Astrocyte (in vitro differentiated cells and primary cell): ENCODE measurements at regions not wholly inside any gene's neighbourhood (a gene's known extent, or its start where the extent isn't known, plus 50 kb on each side); places are given as distances from the start of the nearest gene placed in this dataset.

Source experiments
- DNase-seq: peaks from one replicate; pipeline ENCODE4 v3.0.0-alpha.2; 2010; ENCODE audit warnings: low read depth
- FAIRE-seq: peaks from 2 replicates; lab custom pipeline; 2011; peaks lifted over from hg19 to GRCh38; lab: Jason Lieb, UNC
- H2AFZ ChIP-seq: 2 replicates; pipeline ENCODE4 v1.6.0; 2012; ENCODE audit warnings: low read depth, low read length, inconsistent platforms
- H3K27ac ChIP-seq: 2 replicates; pipeline ENCODE4 v1.5.1; 2011; ENCODE audit warnings: low read depth, low read length, inconsistent platforms
- H3K27me3 ChIP-seq: 2 replicates; pipeline ENCODE4 v1.6.0; 2011; ENCODE audit warnings: low read length, inconsistent platforms; ENCODE audit not compliant: insufficient read depth
- H3K36me3 ChIP-seq: 2 replicates; pipeline ENCODE4 v1.5.1; 2011; ENCODE audit warnings: low read length, inconsistent platforms; ENCODE audit not compliant: insufficient read depth
- H3K4me1 ChIP-seq: 2 replicates; pipeline ENCODE4 v1.5.1; 2011; ENCODE audit warnings: low read length, inconsistent platforms; ENCODE audit not compliant: insufficient read depth
- H3K4me2 ChIP-seq: 2 replicates; pipeline ENCODE4 v1.6.0; 2012; ENCODE audit warnings: low read length, inconsistent platforms
- H3K4me3 ChIP-seq: 2 replicates; pipeline ENCODE4 v1.5.1; 2011; ENCODE audit warnings: low read depth, mild to moderate bottlenecking, low read length, inconsistent platforms; ENCODE audit not compliant: insufficient read depth
- H3K79me2 ChIP-seq: 2 replicates; pipeline ENCODE4 v1.6.0; 2012; ENCODE audit warnings: mild to moderate bottlenecking, low read length, inconsistent platforms; ENCODE audit not compliant: insufficient read depth
- H3K9ac ChIP-seq: 2 replicates; pipeline ENCODE4 v1.6.0; 2012; ENCODE audit warnings: mild to moderate bottlenecking, low read length, inconsistent platforms
- H3K9me3 ChIP-seq: 2 replicates; pipeline ENCODE4 v1.5.1; 2012; ENCODE audit warnings: low read depth, mild to moderate bottlenecking, low read length, inconsistent platforms; ENCODE audit not compliant: insufficient read depth
- H4K20me1 ChIP-seq: 2 replicates; pipeline ENCODE4 v1.6.0; 2012; ENCODE audit warnings: low read length, inconsistent platforms; ENCODE audit not compliant: insufficient read depth
- H3K27ac Mint-ChIP-seq: one replicate; pipeline ENCODE4 v1.8.0; 2021; ENCODE audit warnings: mild to moderate bottlenecking, mixed read lengths; ENCODE audit not compliant: unreplicated experiment
- H3K27me3 Mint-ChIP-seq: one replicate; pipeline ENCODE4 v1.8.0; 2021; ENCODE audit warnings: low read depth, mixed read lengths; ENCODE audit not compliant: unreplicated experiment
- H3K36me3 Mint-ChIP-seq: one replicate; pipeline ENCODE4 v1.8.0; 2021; ENCODE audit warnings: low read depth, mixed read lengths; ENCODE audit not compliant: unreplicated experiment
- H3K4me1 Mint-ChIP-seq: one replicate; pipeline ENCODE4 v1.8.0; 2021; ENCODE audit warnings: low read depth, mixed read lengths; ENCODE audit not compliant: unreplicated experiment
- H3K4me3 Mint-ChIP-seq: one replicate; pipeline ENCODE4 v1.8.0; 2021; ENCODE audit warnings: mild to moderate bottlenecking, moderate library complexity, mixed read lengths; ENCODE audit not compliant: unreplicated experiment
- H3K9me3 Mint-ChIP-seq: one replicate; pipeline ENCODE4 v1.8.0; 2021; ENCODE audit warnings: mild to moderate bottlenecking, mixed read lengths; ENCODE audit not compliant: unreplicated experiment
- CTCF ChIP-seq: IDR thresholded peaks from 2 replicates; pipeline ENCODE4 v1.5.1; 2011; ENCODE audit warnings: low read depth, mild to moderate bottlenecking, inconsistent platforms, low read length, moderate library complexity; ENCODE audit not compliant: insufficient read depth
- EZH2 ChIP-seq: IDR thresholded peaks from 2 replicates; pipeline ENCODE4 v1.6.1; 2012; ENCODE audit warnings: mild to moderate bottlenecking, low read length, inconsistent platforms; ENCODE audit not compliant: insufficient read depth

DNA sequence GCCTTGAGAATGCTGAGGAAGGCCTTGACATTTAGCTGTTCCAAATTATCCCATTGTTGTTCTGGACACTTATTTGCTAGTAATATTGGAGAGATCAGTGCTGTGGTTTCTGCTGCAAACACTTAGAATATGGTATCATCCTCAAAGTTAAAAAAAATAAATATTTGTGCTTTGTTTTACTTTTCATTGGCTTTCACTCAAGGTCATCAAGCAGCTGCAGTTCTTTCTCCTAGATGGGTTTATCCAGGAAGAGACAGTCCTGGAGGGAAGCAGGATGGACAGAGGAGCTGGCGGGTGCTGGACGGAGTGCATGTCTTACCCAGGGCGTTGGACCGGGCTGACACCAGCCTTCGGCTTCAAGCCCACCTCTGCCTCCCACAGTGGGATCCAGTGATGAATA is 193.6 kb downstream of the MTRR start:
- Mint-ChIP-seq H3K9me3 (no peaks in the 10 kb centered on the region), H3K4me3 (no peak overlapping the region), H3K27ac (no peak overlapping the region), H3K4me1 (peaks cover 6% of the 10 kb centered on the region), H3K36me3 (no peaks in the 10 kb centered on the region), H3K27me3 (peaks cover 3% of the 10 kb centered on the region)
- TF ChIP-seq EZH2 = no peak
- no peak for TF ChIP-seq CTCF
- Histone ChIP-seq H3K4me2 (no peak overlapping the region), H4K20me1 (no peaks in the 10 kb centered on the region), H3K4me3 (no peak overlapping the region), H3K79me2 (no peaks in the 10 kb centered on the region), H3K9me3 (no peaks in the 10 kb centered on the region), H3K27me3 (no peaks in the 10 kb centered on the region), H3K27ac (no peak overlapping the region), H2AFZ (no peak overlapping the region), H3K9ac (no peak overlapping the region), H3K36me3 (no peaks in the 10 kb centered on the region), H3K4me1 (no peaks in the 10 kb centered on the region)
- DNase-seq (no peak), FAIRE-seq (no peak)

GRCh38 chr5:8068078-8068477 is 199.1 kb downstream of the MTRR start:
- H3K27ac Mint-ChIP-seq = no peak overlapping the region
- peaks cover 3% of the 10 kb centered on the region for H3K27me3 Mint-ChIP-seq
- Histone ChIP-seq H3K27ac (no peak overlapping the region), H3K79me2 (no peaks in the 10 kb centered on the region), H3K4me3 (no peak overlapping the region), H3K27me3 (no peaks in the 10 kb centered on the region), H3K36me3 (no peaks in the 10 kb centered on the region), H4K20me1 (no peaks in the 10 kb centered on the region), H3K9ac (no peak overlapping the region), H3K4me2 (no peak overlapping the region), H3K9me3 (no peaks in the 10 kb centered on the region), H3K4me1 (no peaks in the 10 kb centered on the region), H2AFZ (no peak overlapping the region)
- no peaks in the 10 kb centered on the region for H3K4me1 Mint-ChIP-seq
- FAIRE-seq (no peak), DNase-seq (no peak)
- H3K36me3 Mint-ChIP-seq = no peaks in the 10 kb centered on the region
- TF ChIP-seq EZH2 = no peak
- TF ChIP-seq CTCF = no peak
- no peaks in the 10 kb centered on the region for H3K9me3 Mint-ChIP-seq
- H3K4me3 Mint-ChIP-seq = no peak overlapping the region

DNA sequence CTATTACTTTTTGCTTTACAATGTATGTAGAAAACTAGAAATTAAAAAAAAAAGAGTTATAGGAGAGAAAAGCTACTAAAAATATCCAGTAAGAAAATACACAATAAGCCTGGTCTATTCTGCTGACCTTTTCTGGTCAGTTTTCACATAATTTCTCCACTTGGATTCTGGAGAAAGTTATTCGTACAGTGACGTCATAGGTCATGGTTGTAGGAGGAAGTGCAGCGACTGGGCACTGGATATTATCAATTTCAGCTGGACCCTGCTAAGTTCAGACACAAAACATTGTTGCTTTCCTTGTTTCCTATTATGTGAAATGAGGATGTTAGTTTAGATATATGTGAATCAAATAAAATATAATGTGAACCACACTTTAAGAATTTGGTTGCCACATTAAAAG is 201.2 kb downstream of the MTRR start:
- no peaks in the 10 kb centered on the region for H4K20me1 ChIP-seq
- no peaks in the 10 kb centered on the region for H3K4me1 Mint-ChIP-seq
- H3K4me3 ChIP-seq = no peak overlapping the region
- no peak for FAIRE-seq
- H3K27me3 Mint-ChIP-seq = peaks cover under 1% of the 10 kb centered on the region
- H3K36me3 Mint-ChIP-seq = no peaks in the 10 kb centered on the region
- no peaks in the 10 kb centered on the region for H3K4me1 ChIP-seq
- H3K27ac ChIP-seq = no peak overlapping the region
- H3K9me3 Mint-ChIP-seq = no peaks in the 10 kb centered on the region
- H3K79me2 ChIP-seq = no peaks in the 10 kb centered on the region
- H3K27ac Mint-ChIP-seq = no peak overlapping the region
- no peak overlapping the region for H3K4me2 ChIP-seq
- H3K36me3 ChIP-seq = no peaks in the 10 kb centered on the region
- no peak overlapping the region for H2AFZ ChIP-seq
- no peaks in the 10 kb centered on the region for H3K9me3 ChIP-seq
- TF ChIP-seq EZH2 (no peak), CTCF (no peak)
- no peaks in the 10 kb centered on the region for H3K27me3 ChIP-seq
- no peak for DNase-seq
- H3K9ac ChIP-seq = no peak overlapping the region
- no peak overlapping the region for H3K4me3 Mint-ChIP-seq
